ENCODE measurements at regions not wholly inside any gene's neighbourhood (a gene's known extent, or its start where the extent isn't known, plus 50 kb on each side); places are given as distances from the start of the nearest gene placed in this dataset.

DNA sequence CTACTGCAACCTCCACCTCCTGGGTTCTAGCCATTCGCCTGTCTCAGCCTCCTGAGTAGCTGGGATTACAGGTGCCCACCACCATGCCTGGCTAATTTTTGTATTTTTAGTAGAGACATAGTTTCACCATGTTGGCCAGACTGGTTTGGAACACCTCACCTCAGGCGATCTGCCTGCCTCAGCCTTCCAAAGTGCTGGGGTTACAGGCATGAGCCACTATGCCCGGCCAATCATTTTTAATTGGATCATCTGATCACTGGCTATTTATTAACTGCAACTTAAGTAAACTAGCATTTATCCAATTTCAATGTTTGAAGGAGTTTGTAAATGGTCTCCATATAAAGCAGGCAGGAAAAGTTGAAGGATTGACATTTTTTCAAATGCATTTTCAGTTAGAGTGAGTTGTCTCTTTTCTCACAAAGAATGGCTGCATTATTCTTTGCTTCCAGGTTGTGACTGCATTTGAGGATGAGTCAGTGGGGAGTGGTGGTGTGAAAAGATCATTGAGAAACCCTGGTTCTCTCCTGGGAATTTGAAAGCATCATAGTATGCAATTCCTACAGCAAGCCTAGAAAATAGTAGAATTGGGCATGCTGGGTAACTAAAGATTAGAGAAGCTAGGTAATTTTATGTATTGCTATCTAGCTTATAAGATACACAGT is 431.1 kb upstream of the ZEB2 start:
- no peak overlapping the region for H3K4me3 ChIP-seq (ENCODE audit: low read depth, low read length)
- DNase-seq (ENCODE audit: low read depth), result peak; percentile 78
- TF ChIP-seq, protein P1, sequence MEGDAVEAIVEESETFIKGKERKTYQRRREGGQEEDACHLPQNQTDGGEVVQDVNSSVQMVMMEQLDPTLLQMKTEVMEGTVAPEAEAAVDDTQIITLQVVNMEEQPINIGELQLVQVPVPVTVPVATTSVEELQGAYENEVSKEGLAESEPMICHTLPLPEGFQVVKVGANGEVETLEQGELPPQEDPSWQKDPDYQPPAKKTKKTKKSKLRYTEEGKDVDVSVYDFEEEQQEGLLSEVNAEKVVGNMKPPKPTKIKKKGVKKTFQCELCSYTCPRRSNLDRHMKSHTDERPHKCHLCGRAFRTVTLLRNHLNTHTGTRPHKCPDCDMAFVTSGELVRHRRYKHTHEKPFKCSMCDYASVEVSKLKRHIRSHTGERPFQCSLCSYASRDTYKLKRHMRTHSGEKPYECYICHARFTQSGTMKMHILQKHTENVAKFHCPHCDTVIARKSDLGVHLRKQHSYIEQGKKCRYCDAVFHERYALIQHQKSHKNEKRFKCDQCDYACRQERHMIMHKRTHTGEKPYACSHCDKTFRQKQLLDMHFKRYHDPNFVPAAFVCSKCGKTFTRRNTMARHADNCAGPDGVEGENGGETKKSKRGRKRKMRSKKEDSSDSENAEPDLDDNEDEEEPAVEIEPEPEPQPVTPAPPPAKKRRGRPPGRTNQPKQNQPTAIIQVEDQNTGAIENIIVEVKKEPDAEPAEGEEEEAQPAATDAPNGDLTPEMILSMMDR (IDR thresholded peaks at IDR 0.05; ENCODE audit: insufficient read depth, low read depth, low read length), result no peak

- no peak for DNase-seq (ENCODE audit: low read depth)
- H3K4me3 ChIP-seq (ENCODE audit: low read depth, low read length), result no peak overlapping the region
- TF ChIP-seq, protein P1 (IDR thresholded peaks at IDR 0.05; ENCODE audit: insufficient read depth, low read depth, low read length), result no peak
These were observed 428.4 kb upstream of the ZEB2 start for GRCh38 chr2:144948205-144948855.

DNA sequence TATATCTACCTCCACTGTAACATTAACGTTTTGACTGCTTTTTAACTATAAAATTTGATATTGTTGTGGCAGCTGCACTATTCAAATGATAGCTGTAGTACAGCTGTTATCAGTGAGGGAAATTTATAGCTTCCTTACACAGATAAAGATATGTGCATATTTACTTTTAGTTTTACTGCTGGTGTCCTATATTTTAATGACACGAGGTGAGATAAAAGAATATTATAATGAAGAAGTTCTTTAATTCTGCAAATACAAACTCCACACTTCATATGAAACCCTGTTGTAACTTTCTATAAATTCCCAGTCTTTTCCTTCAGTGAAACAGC is 427.8 kb upstream of the ZEB2 start:
- no peak for DNase-seq (ENCODE audit: low read depth)
- no peak overlapping the region for H3K4me3 ChIP-seq (ENCODE audit: low read depth, low read length)
- TF ChIP-seq, protein P1 (IDR thresholded peaks at IDR 0.05; ENCODE audit: insufficient read depth, low read depth, low read length), result no peak

DNA sequence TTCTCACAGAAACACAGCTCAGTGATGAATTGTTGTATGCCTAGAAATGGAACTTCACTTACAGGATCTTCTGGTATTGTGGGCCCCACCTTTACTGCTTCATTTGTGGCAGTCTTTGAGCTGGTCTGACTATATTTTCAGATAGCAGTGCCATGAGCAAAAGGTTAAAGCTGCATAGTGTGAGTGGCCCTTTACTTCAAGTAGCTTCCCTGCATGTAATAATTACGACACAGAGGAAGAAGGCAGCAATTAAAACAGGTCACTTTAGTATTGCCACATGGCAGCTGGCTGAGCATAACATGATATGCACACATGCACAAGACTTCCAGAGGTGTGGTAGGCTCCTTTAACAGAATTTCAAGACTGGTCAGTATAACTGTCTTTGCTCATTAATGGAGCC is 426.3 kb upstream of the ZEB2 start:
- no peak overlapping the region for H3K4me3 ChIP-seq (ENCODE audit: low read depth, low read length)
- DNase-seq (ENCODE audit: low read depth), result peak; percentile 48
- TF ChIP-seq, protein P1 (IDR thresholded peaks at IDR 0.05; ENCODE audit: insufficient read depth, low read depth, low read length), result no peak

- no peak for DNase-seq (ENCODE audit: low read depth)
- TF ChIP-seq, protein P1 (IDR thresholded peaks at IDR 0.05; ENCODE audit: insufficient read depth, low read depth, low read length), result no peak
These were observed 424.8 kb upstream of the ZEB2 start for GRCh38 chr2:144944546-144945220.

DNA sequence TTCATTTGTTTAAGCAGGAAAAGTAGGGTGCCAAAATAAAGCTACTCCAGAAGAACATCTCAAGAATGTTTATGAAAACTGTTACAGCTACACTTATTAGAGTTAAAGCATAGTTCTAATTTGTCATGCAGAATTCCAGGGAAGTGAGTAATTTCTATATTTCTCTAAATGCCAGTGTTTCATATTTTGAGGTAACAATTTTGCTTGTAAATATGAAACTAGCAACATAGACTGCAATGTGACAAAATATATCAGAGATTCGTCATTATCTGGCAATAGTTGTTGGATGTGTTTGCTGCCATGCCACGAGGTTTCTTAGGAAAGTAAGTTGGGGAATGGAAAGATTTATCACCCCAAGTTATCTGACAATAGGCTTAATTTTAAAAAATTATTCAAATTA is 424.1 kb upstream of the ZEB2 start:
- H3K4me3 ChIP-seq (ENCODE audit: low read depth, low read length), result no peak overlapping the region
- TF ChIP-seq, protein P1 (IDR thresholded peaks at IDR 0.05; ENCODE audit: insufficient read depth, low read depth, low read length), result no peak
- DNase-seq (ENCODE audit: low read depth), result peak; percentile 35

More at GRCh38 chr2:144944546-144945220, 424.8 kb upstream of the ZEB2 start:
- no peak overlapping the region for H3K4me3 ChIP-seq (ENCODE audit: low read depth, low read length)
